ENCODE measurements at regions not wholly inside any gene's neighbourhood (a gene's known extent, or its start where the extent isn't known, plus 50 kb on each side); places are given as distances from the start of the nearest gene placed in this dataset.

- TF ChIP-seq ZC3H10 (CRISPR knock-in tag; IDR thresholded peaks at IDR 0.05): no peak
- TF ChIP-seq POU6F1 (CRISPR knock-in tag; IDR thresholded peaks at IDR 0.05; ENCODE audit: borderline replicate concordance, low read depth): no peak
- TF ChIP-seq BACH2 (CRISPR knock-in tag; IDR thresholded peaks at IDR 0.05; ENCODE audit: borderline replicate concordance): no peak
- TF ChIP-seq RARB (CRISPR knock-in tag; IDR thresholded peaks at IDR 0.05): no peak
- TF ChIP-seq PATZ1 (CRISPR knock-in tag; IDR thresholded peaks at IDR 0.05; ENCODE audit: borderline replicate concordance): no peak
- TF ChIP-seq ARNTL (CRISPR knock-in tag; IDR thresholded peaks at IDR 0.05; ENCODE audit: borderline replicate concordance, low read depth): no peak
These were observed 91.0 kb downstream of the SETD4 start for GRCh38 chr21:35969281-35969680.

All from SK-N-SH treated with all-trans-retinoic acid at 6 μM for 48 hours (cell line).